Fibroblast of the conjunctiva (primary cell): ENCODE measurements at regions not wholly inside any gene's neighbourhood (a gene's known extent, or its start where the extent isn't known, plus 50 kb on each side); places are given as distances from the start of the nearest gene placed in this dataset.
"Not testable (repeated sequence)": the region's sequence is repeated elsewhere in the genome, so short reads cannot be mapped to it uniquely, and the experiment has no call there.

ENCODE experiments used
- DNase-seq: peaks from one replicate; pipeline ENCODE4 v3.0.0-alpha.2; 2010; ENCODE audit warnings: low read depth

GRCh38 chr6:22106961-22107360, 189.9 kb downstream of the PRL start:
- no peak for DNase-seq

GRCh38 chr6:22108199-22108598, 188.6 kb downstream of the PRL start:
- no peak for DNase-seq

- DNase-seq: no peak
These were observed 186.8 kb downstream of the PRL start for GRCh38 chr6:22110061-22110460.

- no peak for DNase-seq
These were observed 184.4 kb downstream of the PRL start for GRCh38 chr6:22112461-22112860.

- DNase-seq: peak; percentile 88
These were observed 183.6 kb downstream of the PRL start for GRCh38 chr6:22113026-22113766.

GRCh38 chr6:22115559-22115958, 181.3 kb downstream of the PRL start:
- DNase-seq: no peak

GRCh38 chr6:22117631-22118030, 179.2 kb downstream of the PRL start:
- DNase-seq: no peak

- no peak for DNase-seq
These were observed 177.3 kb downstream of the PRL start for GRCh38 chr6:22119500-22119899.

GRCh38 chr6:22124756-22125155, 172.1 kb downstream of the PRL start:
- no peak for DNase-seq

- no peak for DNase-seq
These were observed 169.9 kb downstream of the PRL start for GRCh38 chr6:22126910-22127309.

- no peak for DNase-seq
These were observed 167.1 kb downstream of the PRL start for GRCh38 chr6:22129751-22130150.

- DNase-seq: no peak
These were observed 164.2 kb downstream of the PRL start for GRCh38 chr6:22132656-22133055.

GRCh38 chr6:22133357-22133756, 163.5 kb downstream of the PRL start:
- no peak for DNase-seq

- DNase-seq: no peak
These were observed 162.5 kb downstream of the PRL start for GRCh38 chr6:22134308-22134707.

GRCh38 chr6:22135395-22135794, 161.4 kb downstream of the PRL start:
- DNase-seq: no peak

GRCh38 chr6:22140736-22141135, 156.1 kb downstream of the PRL start:
- not testable (repeated sequence) for DNase-seq

GRCh38 chr6:22141241-22141745, 155.5 kb downstream of the PRL start:
- no peak for DNase-seq

GRCh38 chr6:22142856-22143255, 154.0 kb downstream of the PRL start:
- no peak for DNase-seq

GRCh38 chr6:22145376-22145775, 151.5 kb downstream of the PRL start:
- no peak for DNase-seq

GRCh38 chr6:22145823-22146677, 150.8 kb downstream of the PRL start:
- peak; percentile 26 for DNase-seq

GRCh38 chr6:22146678-22146930, 150.2 kb downstream of the PRL start:
- no peak for DNase-seq

GRCh38 chr6:22146931-22147701, 149.7 kb downstream of the PRL start:
- DNase-seq: no peak
